T1000 (cell line): ENCODE measurements at regions not wholly inside any gene's neighbourhood (a gene's known extent, or its start where the extent isn't known, plus 50 kb on each side); places are given as distances from the start of the nearest gene placed in this dataset.

ENCODE experiments used
- DNase-seq: peaks from one replicate; lab custom pipeline; 2025; ENCODE audit warnings: mixed read lengths; lab: John Stamatoyannopoulos, UW

DNA sequence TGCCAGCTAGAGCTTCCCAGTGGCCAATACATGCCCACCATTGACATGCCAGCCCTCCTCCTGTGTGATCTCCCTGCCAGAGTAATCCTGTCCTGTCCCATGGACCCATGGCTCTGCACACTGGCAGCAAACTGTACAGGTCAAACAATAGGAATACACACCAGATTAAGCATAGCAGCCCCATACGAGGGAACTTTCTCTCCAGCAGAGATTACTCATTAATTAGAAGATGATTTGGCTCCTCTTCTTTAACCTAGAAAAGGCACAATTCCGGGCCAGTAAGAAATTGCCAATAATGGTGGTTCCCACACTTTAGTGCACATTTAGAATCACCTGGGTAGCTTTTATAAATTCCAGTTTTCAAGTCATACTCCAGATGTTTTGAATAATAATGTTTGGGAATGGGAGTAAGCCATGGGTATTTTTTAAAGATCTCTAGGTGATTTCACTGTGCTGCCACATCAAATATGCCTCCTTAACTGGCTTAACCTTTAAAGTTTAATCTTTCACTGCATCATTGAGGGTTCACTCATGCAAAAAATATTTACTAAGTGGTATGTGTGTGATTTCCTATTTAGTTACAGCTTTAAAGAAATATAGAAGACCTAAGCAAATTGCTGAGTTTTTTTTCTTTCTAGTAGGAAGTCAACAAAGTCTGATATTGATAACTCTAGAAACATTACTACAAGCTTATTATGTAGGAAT, 277.6 kb upstream of the NWD2 start:
- DNase-seq = no peak

DNA sequence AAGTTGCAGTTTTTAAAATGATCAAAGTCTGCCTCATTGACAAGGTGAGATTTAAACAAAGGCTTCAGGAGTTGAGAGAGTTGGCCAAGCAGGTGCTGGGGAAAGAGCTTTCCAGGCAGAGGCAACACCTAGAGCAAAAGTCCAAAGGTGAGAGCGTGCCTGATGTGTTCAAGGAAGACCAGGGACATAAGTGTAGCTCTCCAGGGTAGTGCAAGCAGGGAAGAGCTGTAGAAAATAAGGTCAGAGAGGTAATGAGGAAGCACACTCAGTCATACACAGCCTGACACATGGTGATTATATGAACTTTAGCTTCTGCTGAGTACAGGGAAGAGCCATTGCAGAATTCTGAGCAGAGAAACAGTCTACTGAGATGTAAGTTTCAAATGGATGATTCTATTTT, 265.0 kb upstream of the NWD2 start:
- DNase-seq = no peak

DNA sequence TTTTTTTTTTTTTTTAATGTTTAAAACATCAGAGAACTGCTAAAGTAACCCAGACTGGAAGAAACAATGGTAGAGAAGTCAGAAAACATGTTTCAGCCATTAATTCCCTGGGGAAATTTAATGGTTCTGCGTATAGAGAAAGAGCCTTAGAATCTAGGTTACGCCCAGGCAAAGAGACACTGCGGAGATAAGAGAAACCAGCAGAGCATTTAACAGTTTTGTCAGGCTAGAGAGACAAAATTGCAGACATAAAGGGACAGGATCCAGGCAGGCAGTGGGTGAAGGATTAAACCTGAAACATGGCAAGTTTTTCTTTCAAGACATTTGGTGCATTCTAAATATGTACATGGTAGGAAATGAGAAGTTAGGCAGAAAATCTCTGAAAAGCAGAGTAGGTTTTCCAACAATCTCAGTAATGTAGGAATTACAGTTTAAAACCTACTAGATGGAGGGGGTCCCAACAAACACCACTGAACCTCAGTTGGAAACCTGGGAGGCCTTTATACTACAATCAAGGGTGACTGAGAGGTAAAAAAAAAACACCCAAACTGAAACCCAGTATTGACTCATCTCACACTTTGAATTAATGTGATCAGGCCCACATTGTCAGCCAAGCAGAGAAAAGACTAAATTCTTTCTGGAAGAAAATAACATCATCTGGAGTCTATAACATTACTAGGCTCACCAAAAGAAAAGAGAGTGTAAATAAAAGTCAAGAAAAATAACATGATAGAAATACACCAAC, 254.2 kb upstream of the NWD2 start:
- DNase-seq = no peak

DNA sequence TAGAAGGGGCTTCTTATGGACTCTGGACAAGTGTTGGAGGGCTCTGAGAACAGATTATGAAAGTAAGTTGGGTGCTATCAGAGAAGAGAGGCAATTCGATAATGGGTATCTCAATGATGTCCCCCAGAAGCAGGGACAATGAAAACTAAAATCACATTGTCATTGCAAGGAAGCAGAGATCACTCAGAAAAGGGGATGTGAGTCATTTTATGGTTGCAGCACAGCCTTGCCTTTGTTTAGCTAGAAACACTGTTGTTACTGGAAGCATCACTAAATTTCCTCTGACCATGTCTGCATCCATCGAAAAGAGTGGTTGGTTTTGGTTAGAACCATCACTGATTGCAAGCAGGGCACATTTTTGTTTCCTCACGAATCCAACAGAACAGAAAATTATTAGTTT, 246.8 kb upstream of the NWD2 start:
- DNase-seq = no peak

DNA sequence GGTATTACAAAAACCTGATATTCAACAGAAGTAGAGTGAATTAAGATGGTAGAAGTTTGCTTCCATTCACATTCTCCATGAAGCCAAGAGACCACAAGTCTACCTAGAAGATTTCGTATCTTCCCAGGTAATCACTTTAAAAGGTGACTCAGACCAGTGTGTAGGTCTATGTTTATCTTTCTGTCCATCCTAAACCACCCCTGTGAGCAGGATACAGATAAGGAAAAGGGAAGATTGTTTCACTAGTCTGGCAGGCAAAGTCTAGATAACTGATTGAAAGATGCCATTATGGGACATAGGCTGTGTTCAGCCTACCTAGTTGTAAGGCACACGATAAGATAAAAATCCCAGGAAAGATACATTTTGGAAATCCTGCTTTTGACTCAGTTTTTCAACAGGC, 244.3 kb upstream of the NWD2 start:
- DNase-seq = no peak

DNA sequence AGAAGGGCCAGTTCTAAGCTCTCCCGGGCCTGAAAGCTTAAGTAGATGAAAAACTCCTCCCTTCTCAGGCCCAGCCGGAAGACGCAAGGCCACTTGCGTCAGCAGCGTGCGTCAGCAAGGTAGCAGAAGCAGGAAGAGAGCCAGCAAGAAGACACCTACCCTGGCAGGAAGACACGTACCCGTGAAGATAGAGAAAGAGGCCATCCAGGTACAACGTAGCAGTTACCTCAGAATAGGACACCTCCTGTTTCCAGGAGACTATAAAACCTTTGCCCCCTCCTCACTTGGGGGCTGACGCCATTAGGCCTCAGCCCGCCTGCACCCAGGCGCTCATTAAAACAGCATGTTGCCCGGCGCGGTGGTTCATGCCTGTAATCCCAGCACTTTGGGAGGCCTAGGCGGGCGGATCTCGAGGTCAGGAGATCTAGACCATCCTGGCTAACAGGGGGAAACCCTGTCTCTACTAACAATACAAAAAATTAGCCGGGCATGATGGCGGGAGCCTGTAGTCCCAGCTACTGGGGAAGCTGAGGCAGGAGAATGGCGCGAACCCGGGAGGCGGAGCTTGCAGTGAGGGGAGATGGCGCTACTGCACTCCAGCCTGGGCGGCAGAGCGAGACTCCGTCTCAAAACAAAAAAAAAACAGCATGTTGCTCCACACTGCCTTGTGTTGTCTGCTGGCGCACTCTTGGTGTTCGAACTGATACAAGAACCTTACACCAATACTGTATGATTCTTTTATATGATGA, 242.7 kb upstream of the NWD2 start:
- no peak for DNase-seq

DNA sequence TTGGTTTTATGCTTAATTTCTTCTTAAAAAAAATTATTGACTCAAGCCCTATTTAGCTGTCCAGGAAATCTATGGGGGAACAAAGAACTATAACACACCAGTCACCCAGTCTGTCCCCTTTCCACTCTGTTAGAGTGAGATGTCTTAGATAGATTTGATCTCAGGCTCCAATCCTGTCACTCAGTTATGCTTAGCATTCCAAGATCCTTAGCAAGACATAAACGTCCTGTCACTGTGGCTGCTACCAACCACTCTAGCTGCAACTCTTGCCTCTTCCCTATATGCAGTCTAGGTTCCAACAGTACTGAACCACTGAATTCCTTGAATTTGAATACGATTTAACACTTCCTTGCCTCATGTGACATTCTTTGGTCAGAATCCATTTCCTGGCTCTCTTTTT, 241.9 kb upstream of the NWD2 start:
- DNase-seq = no peak

DNA sequence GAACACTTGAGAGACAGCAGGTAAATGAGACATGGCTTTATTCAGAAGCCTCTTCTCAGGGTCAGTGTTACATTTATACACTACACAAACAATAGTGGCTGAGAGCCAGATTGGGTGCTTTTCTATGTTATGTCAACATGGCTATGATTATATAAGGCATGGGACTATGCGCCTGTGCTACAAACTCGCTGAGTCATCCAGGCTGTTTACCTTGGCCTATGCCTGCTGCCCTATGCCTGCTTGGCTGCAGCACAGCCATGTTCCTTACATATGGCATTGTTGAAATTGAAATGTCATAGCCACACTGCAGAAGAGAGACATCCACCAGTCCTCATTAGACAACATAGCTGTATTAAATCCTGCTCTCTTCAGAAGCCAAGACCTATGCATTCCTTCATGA, 236.3 kb upstream of the NWD2 start:
- peak; percentile 32 for DNase-seq

DNA sequence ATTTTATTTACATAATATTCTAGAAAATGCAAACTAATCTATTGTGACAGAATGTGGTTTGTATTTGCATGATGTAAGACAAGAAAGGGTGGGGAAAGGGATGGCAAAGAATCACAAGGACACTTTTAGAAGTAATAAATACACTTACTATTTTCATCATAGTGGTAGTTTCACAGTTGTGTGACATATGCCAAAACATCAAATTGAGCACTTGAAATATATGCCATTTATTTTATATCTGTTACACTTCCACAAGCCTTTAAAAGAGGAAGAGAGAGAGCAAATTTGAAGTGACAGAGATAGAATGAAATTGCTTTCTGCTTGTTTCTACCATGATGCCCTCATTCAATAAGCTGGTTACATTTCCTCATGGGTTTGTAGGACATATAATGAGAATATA, 230.0 kb upstream of the NWD2 start:
- no peak for DNase-seq

DNA sequence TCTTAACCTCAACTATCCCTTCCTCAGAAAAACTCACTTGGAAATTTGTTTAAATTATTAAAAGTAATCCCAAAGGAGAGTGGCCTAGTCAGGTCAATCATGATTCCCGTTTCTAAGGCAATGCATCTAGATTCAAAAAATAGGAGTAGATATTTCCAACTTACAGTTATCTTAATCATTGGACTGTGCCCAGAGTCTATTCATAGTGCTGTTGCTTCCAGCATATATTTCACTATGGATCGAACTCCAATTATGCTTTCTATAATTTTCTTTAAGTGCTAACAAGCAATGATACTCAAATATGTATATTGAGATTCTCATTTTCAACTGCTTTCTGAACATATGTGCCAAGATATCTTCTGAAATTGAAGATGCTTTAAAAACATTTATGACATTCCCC, 229.2 kb upstream of the NWD2 start:
- DNase-seq = no peak

DNA sequence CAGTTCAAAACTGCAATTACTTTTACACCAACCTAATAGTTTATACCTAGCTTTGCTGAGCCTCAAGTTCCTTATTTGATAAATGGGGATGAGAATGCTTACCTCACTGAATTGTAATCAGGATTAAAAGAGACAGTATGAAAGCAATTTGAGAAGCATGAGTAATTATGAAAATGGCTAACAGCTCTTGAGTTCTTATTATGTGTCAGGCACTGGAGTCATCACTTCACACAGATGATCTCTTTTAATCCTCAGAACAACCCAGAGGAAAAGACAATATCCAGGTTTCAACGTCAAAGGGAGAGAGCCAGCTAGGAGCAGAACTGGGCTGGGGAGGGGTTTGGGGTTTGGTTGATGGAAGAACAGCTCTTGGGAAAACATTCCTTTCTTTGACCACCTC, 221.0 kb upstream of the NWD2 start:
- DNase-seq = no peak

DNA sequence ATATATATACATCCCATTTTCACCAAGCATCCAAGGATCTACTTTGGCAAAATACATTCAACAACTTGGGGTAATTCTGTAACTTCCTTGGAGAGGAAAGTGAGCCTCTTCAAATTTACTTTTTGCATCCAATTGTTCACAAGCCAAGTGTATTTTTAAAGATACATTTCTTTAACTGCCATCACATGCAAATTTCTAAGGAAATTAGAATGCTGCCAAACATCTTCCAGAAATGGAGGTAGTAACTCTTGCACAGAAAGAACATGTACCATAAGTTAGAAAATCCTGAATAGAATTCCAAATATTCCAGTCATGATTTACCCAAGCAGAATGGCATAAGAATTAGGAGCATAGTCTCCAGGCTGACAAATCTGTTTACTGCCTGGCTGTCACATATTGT, 220.5 kb upstream of the NWD2 start:
- DNase-seq = no peak

DNA sequence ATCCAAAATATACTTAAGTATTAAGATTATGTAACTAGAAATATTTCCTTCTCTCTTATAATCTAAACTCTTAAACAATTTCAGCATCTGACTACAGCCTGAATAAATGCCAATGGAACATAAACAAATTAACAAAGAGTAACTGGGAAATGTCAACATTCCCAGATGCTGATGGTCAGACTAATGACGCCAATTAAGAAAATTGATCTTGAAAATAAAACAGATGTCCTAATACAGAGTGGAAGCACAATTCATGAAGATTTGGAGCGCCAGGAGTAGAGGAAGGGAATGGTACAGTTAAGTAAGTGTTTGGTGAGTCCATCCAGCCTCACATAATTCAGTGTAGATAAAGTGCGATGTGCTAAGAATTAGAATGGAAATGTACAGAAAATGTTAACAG, 203.7 kb upstream of the NWD2 start:
- no peak for DNase-seq

DNA sequence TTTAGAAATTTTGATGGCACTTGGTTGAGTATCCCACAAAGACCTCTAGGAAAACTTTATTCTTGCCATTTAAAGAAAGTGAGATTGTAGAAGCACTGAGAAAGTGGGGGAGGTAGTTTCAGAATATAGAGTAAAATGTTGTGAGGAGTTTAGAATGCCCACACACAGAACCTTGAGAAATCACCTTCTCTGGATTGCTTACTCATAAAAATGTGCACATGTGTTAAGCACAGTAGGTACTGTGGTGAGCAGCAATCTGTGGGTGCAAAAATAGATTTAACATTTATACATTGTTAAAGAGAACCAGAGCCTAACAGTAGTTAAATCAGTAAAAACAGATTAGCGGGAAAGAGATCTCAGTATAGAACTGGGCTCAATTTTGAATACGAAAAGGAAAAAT, 201.2 kb upstream of the NWD2 start:
- no peak for DNase-seq

DNA sequence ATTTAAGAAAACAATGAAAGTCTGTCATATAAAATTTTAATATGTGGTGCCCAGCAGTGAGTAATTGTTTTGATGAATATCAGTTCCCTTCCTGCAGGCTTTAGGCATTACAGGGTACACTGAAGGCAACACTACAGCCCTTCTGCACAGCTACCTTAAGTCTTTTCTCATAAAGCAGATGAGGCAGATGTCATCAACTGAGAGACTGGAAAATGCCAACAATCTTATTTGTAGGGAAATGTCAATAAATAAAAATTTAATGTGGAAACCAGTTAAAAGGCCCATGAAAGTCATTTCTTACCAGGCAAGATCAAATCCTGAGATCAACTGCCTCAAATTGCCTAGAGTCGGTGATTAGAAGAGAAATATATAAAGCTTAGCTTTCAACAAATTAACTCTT, 193.4 kb upstream of the NWD2 start:
- DNase-seq = no peak

DNA sequence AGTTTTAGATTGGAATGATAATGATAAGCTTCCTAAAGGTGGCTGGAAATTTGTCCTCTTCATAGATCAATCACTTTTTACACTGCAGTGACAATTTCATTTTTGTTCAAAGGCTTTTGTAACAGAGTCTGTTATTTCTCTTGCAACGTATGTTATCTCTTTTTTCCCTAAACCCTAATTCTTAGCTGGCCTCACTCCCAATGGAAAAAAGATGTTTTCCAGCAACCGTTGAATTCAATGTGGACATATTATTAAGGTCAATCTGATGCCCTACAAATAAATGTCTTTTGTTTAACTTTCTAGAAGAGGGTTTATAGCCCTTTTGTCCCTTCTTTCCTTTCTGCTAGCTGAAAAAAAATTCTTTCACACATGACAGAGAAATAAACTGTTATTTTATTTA, 192.7 kb upstream of the NWD2 start:
- no peak for DNase-seq

DNA sequence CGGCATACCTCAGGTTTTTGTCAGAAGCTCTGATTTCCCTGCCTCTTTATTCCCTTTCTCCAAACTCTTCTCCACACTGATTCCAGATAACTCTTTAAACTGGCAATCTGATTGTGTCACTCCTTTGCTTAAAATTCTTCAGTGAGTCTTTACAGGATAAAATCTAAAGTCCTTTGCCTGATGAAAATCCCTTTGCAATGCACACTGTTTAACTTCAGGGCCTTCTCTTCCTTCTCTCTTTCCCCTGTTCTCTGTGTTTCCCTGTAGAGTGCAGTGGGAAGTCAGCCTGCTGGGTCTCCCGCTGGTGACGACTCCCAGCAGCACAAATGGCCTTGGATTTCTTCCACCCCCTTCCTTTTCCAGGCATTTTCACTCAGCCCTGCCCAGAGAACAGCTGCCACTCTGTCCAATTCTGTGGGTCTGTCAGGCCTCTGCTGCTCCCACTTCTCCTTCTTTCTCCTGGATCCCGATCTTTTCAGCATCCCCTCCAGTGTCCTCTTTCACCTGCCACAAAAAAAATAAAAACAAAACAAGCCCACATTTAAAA, 189.9 kb upstream of the NWD2 start:
- DNase-seq = no peak

DNA sequence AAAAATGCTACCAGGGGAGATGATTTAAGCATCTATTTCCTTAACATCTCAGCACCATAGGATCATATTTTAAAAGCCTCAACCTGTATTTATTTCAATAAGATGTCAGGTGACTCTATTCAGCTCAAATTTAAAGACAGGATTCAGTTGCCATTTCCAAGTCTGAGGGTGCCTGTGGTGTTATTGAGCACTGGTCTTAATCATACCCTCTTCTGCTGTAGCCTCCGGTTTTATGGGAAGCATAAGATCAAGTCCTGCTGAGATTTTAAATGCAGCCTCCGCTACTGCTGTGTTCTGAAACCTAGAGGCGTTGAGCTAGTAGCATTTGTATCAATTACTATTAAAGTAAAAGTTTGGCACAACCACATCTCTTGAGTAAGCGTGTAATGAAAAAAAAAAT, 185.7 kb upstream of the NWD2 start:
- no peak for DNase-seq

DNA sequence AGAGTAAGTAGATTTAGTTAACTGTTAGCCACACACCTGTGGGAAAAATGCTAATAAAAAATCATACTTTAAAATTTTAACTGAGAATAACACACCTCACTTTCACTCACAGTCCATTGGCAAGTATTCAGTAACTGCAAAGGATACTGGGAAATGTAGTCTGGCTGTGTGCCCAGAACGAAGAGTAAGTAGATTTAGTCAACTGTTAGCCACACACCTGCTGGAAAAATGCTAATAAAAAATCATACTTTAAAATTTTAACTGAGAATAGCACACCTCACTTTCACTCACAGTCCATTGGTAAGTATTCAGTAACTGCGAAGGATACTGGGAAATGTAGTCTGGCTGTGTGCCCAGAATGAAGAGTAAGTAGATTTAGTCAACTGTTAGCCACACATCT, 178.4 kb upstream of the NWD2 start:
- no peak for DNase-seq

DNA sequence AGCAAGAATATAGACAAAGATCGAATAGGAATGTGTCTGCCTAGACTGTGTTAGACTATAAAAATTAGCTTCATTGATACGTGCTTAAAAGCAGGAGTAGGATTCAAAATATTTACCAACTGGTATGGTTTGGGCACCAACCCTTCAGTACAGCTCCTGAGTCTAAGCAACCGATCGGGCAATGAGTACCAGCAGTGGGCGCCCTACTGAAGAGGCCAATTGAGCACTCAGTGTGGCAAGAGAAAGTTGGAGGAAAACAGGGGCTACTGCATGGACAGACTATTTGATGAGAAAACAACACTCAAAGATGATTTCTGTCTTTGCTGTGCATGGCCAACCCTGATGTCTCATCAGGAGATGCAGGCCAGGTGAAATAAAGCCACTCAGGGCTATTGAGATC, 176.0 kb upstream of the NWD2 start:
- no peak for DNase-seq

DNA sequence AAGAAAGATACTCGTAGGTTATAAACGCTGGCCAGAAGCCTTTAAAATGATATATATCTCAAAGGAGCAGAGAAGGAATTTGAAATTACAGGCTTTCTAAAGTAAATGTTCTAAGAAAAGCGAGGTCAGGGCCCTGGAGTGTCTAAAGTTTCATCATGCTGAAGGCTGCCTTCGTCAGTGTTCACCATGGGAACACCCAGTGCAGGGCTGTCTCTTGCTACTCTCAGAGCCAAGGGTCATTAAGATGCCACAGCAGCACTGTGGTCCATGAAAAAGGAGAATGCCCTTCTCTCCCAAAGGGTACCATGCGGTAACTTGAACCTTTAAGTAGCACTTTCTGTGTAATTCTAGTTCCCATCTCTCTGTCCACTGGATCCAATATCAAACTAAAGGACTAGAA, 174.5 kb upstream of the NWD2 start:
- DNase-seq = no peak

DNA sequence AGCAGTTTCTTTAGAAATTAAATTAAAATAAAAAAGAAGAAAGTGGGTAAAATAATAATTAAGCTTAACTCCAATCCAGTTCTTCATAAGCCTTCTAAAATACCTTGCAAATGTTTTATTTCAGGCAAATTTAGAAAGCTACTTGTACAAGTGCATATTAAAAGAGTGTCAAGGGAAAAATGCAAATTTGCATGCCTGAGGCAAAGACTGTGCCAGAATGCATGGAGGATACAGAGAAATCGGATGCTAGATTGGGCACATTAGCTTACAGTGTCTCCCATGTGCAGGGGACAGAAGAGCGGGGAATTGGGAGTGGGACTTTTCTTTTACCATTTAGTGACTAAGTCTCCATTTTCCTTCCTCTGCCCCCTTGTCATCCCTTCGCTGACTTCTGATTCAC, 173.0 kb upstream of the NWD2 start:
- DNase-seq = no peak

DNA sequence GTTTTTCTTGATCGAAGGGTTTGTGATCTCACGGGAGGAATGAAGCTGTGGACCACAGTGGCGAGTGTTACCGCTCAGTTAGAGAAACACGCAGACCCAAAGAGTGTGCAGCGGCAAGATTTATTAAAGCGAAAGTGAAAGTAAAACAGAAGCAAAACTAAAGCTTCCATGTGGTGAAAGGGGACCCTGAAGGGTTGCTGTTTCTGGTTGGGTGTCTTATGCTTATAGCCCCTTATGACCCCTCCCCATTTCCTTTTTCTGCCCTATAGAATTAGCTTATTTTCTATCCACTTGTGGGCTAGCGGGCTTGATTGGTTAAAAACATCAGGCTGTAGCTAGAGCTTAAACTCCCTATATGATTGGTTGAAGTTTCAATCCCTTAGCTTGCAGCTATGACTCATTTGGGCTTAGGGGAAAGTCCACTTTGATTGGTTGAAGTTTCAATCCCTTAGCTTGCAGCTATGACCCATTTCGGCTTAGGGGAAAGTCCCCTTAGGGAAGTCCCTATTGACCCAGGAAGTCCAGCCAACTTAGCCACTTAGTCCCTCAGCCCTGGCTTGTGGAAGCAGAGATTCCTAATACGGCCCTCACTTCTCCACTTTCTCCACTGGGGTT, 171.2 kb upstream of the NWD2 start:
- DNase-seq = no peak
